PFSK-1 (cell line): ENCODE measurements at regions not wholly inside any gene's neighbourhood (a gene's known extent, or its start where the extent isn't known, plus 50 kb on each side); places are given as distances from the start of the nearest gene placed in this dataset.

Experiments used
- FOXP2 ChIP-seq: optimal IDR thresholded peaks from 2 replicates; pipeline ENCODE3; 2011; ENCODE audit warnings: borderline replicate concordance, control low read depth, inconsistent platforms; ENCODE audit not compliant: insufficient read depth; ENCODE audit errors: extremely low read length, extremely low read depth
- POLR2AphosphoS5 ChIP-seq: IDR thresholded peaks from 2 replicates; pipeline ENCODE4 v1.6.1; 2012; ENCODE audit warnings: low read depth, mild to moderate bottlenecking, control low read depth, low read length, moderate library complexity
- REST ChIP-seq, 2 experiments: IDR thresholded peaks; 2 replicates each; pipeline versions ENCODE4 v1.6.1 to v1.8.0; 2011 to 2012; ENCODE audit warnings: low read depth in 2 of 2, low read length in 2 of 2, control low read depth in 1 of 2, inconsistent platforms in 1 of 2, mild to moderate bottlenecking in 1 of 2, moderate library complexity in 1 of 2; ENCODE audit not compliant: insufficient read depth in 1 of 2
- SIN3A ChIP-seq: IDR thresholded peaks from 2 replicates; pipeline ENCODE4 v1.6.1; 2012; ENCODE audit warnings: mild to moderate bottlenecking, low read length, moderate library complexity, borderline replicate concordance; ENCODE audit not compliant: insufficient read depth
- TAF1 ChIP-seq: IDR thresholded peaks from 2 replicates; pipeline ENCODE4 v1.6.1; 2012; ENCODE audit warnings: low read length, control low read depth, borderline replicate concordance; ENCODE audit not compliant: insufficient read depth

GRCh38 chr7:50869108-50869725 lies 86.5 kb upstream of the GRB10 start:
- no peak for TF ChIP-seq POLR2AphosphoS5
- TF ChIP-seq REST (IDR thresholded peaks at IDR 0.05; ENCODE audit: insufficient read depth in 1 of 2, low read depth in 2 of 2, low read length in 2 of 2), result no peak
- TF ChIP-seq TAF1, result no peak
- TF ChIP-seq SIN3A, result no peak
- no peak for TF ChIP-seq FOXP2
